Lower leg skin (tissue), 3 donors: ENCODE measurements at regions not wholly inside any gene's neighbourhood (a gene's known extent, or its start where the extent isn't known, plus 50 kb on each side); places are given as distances from the start of the nearest gene placed in this dataset.

Experiments
- POLR2A ChIP-seq, 2 donors: fragments of 450-650 bp; IDR thresholded peaks; one replicate each; pipeline ENCODE4 v1.6.1; 2016 to 2017; ENCODE audit warnings: antibody characterized with exemption in 2 of 2, mild to moderate bottlenecking in 1 of 2, moderate library complexity in 1 of 2
- TF ChIP-seq, protein P1 (sequence below), 3 donors: fragments of 450-650 bp; IDR thresholded peaks; one replicate each; pipeline ENCODE4 v1.5.1; 2016; ENCODE audit warnings: antibody characterized with exemption in 3 of 3, mild to moderate bottlenecking in 3 of 3, moderate library complexity in 2 of 3

DNA sequence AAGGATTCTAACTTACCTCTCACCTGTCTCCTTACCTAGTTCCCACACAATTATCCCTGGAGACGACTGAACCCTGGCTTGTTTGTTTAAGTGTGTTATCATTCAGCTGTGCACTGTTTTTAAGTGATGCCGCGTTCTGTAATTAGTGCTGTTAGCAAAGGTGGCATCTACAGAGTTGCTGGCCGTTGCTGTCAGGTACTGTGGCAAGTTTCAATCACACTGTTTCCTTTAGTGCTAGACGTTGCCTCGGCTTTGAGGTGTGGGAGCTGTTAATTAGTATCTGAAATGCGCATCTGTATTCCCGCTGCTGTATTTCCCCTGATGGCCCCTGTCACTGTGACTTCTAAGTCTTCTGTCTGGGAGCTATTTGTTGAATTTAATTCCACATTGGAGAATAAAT is 193.8 kb upstream of the GAS1 start:
- TF ChIP-seq, protein P1, sequence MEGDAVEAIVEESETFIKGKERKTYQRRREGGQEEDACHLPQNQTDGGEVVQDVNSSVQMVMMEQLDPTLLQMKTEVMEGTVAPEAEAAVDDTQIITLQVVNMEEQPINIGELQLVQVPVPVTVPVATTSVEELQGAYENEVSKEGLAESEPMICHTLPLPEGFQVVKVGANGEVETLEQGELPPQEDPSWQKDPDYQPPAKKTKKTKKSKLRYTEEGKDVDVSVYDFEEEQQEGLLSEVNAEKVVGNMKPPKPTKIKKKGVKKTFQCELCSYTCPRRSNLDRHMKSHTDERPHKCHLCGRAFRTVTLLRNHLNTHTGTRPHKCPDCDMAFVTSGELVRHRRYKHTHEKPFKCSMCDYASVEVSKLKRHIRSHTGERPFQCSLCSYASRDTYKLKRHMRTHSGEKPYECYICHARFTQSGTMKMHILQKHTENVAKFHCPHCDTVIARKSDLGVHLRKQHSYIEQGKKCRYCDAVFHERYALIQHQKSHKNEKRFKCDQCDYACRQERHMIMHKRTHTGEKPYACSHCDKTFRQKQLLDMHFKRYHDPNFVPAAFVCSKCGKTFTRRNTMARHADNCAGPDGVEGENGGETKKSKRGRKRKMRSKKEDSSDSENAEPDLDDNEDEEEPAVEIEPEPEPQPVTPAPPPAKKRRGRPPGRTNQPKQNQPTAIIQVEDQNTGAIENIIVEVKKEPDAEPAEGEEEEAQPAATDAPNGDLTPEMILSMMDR (IDR thresholded peaks at IDR 0.05) = no peak
- no peak for TF ChIP-seq POLR2A (IDR thresholded peaks at IDR 0.05)
